A549 (cell line): ENCODE measurements at regions not wholly inside any gene's neighbourhood (a gene's known extent, or its start where the extent isn't known, plus 50 kb on each side); places are given as distances from the start of the nearest gene placed in this dataset.

Experiments used
- ATAC-seq, 2 experiments: fragments of 200-7000 bp in 1 of 2; fragments of >200 bp in 1 of 2; cut with Nextera tagmentation in 1 of 2; cut with Tn5 transposase in 1 of 2; 3 replicates each; pipeline versions ENCODE4 v1.8.0 to v1.9.1; 2018 to 2020; ENCODE audit warnings: mild to moderate bottlenecking in 1 of 2, moderate library complexity in 1 of 2
- CTCF ChIA-PET: fragments of 300-600 bp; sonication (Branson Sonifier 250); formaldehyde crosslinking; extraction: SDS; loops from one replicate; lab custom pipeline; 2021; ENCODE audit warnings: antibody characterized with exemption, inconsistent platforms; lab: Yijun Ruan, JAX
- POLR2A ChIA-PET: fragments of 350-600 bp; formaldehyde crosslinking; extraction: SDS; loops from one replicate; lab custom pipeline; 2021; ENCODE audit warnings: antibody characterized with exemption, inconsistent platforms; lab: Yijun Ruan, JAX
- DNase-seq, 2 experiments: peaks; one replicate each; pipeline versions ENCODE4 v3.0.0 to v3.0.0-alpha.2; 2011 to 2016; ENCODE audit warnings: low read depth in 1 of 2, low spot score in 1 of 2
- FAIRE-seq: peaks from 2 replicates; lab custom pipeline; 2011; peaks lifted over from hg19 to GRCh38; lab: Jason Lieb, UNC
- H3K27ac ChIP-seq, 2 experiments: fragments of >200 bp; sonication (Bioruptor Twin); formaldehyde crosslinking; 3 replicates each; pipeline ENCODE4 v1.5.1; 2016 to 2017
- H3K4me1 ChIP-seq: fragments of >200 bp; sonication (Bioruptor Twin); formaldehyde crosslinking; 3 replicates; pipeline ENCODE4 v1.6.1; 2016
- H3K4me2 ChIP-seq: fragments of >200 bp; sonication (Bioruptor Twin); formaldehyde crosslinking; 3 replicates; pipeline ENCODE4 v1.6.1; 2016
- H3K4me3 ChIP-seq: fragments of >200 bp; sonication (Bioruptor Twin); formaldehyde crosslinking; 3 replicates; pipeline ENCODE4 v1.5.1; 2016
- H3K9me3 ChIP-seq: fragments of >200 bp; sonication (Bioruptor Twin); formaldehyde crosslinking; 3 replicates; pipeline ENCODE4 v1.6.1; 2016
- BHLHE40 ChIP-seq: IDR thresholded peaks from 2 replicates; pipeline ENCODE4 v1.6.1; 2012; ENCODE audit warnings: low read depth, low read length, inconsistent platforms
- CBX8 ChIP-seq: fragments of 200-600 bp; sonication (generic); IDR thresholded peaks from 2 replicates; pipeline ENCODE4 v1.6.1; 2016
- CEBPB ChIP-seq, 2 experiments: fragments of >200 bp in 1 of 2; sonication (Bioruptor Twin) in 1 of 2; formaldehyde crosslinking in 1 of 2; IDR thresholded peaks; 2 replicates each; pipeline ENCODE4 v1.6.1; 2012 to 2016
- CHD2 ChIP-seq: fragments of 150-350 bp; IDR thresholded peaks from 2 replicates; pipeline ENCODE4 v1.6.1; 2014; ENCODE audit warnings: low read length; ENCODE audit not compliant: partially characterized antibody
- CHD4 ChIP-seq: fragments of 200-600 bp; sonication (generic); IDR thresholded peaks from 2 replicates; pipeline ENCODE4 v1.6.1; 2016; ENCODE audit warnings: antibody characterized with exemption, mild to moderate bottlenecking, borderline replicate concordance
- EHF ChIP-seq: fragments of 250-450 bp; sonication (Bioruptor Pico); IDR thresholded peaks from 2 replicates; pipeline ENCODE4 v1.5.0; 2020; ENCODE audit warnings: mild to moderate bottlenecking
- EHMT2 ChIP-seq: fragments of 200-600 bp; sonication (generic); IDR thresholded peaks from 2 replicates; pipeline ENCODE4 v1.6.1; 2016; ENCODE audit warnings: antibody characterized with exemption, low read depth, mild to moderate bottlenecking, moderate library complexity
- ESRRA ChIP-seq: fragments of 150-350 bp; IDR thresholded peaks from 2 replicates; pipeline ENCODE4 v1.6.1; 2014; ENCODE audit warnings: mild to moderate bottlenecking, low read length, borderline replicate concordance
- FOSB ChIP-seq: fragments of 250-450 bp; sonication (Bioruptor Pico); IDR thresholded peaks from 2 replicates; pipeline ENCODE4 v1.5.0; 2020; ENCODE audit warnings: mild to moderate bottlenecking, moderate library complexity
- FOXS1 ChIP-seq: fragments of 250-450 bp; sonication (Bioruptor Pico); IDR thresholded peaks from 2 replicates; pipeline ENCODE4 v1.5.0; 2020; ENCODE audit warnings: mild to moderate bottlenecking, moderate library complexity
- GATA3 ChIP-seq: IDR thresholded peaks from 2 replicates; pipeline ENCODE4 v1.6.1; 2012; ENCODE audit warnings: borderline replicate concordance
- HDAC2 ChIP-seq: fragments of 200-600 bp; sonication (generic); IDR thresholded peaks from 2 replicates; pipeline ENCODE4 v1.6.1; 2016
- HOXA7 ChIP-seq: fragments of 250-450 bp; sonication (Bioruptor Pico); IDR thresholded peaks from 2 replicates; pipeline ENCODE4 v1.5.0; 2020; ENCODE audit warnings: mild to moderate bottlenecking, moderate library complexity
- HOXB5 ChIP-seq: fragments of 250-450 bp; sonication (Bioruptor Pico); IDR thresholded peaks from 2 replicates; pipeline ENCODE4 v1.5.0; 2020; ENCODE audit warnings: mild to moderate bottlenecking, moderate library complexity
- JUN ChIP-seq, 2 experiments: fragments of >200 bp; sonication (Bioruptor Twin); formaldehyde crosslinking; IDR thresholded peaks; 2 replicates in 1 of 2; 3 replicates in 1 of 2; pipeline ENCODE4 v1.6.1; 2016 to 2017
- JUNB ChIP-seq: fragments of >200 bp; sonication (Bioruptor Twin); formaldehyde crosslinking; IDR thresholded peaks from 2 replicates; pipeline ENCODE4 v1.6.1; 2016
- MAZ ChIP-seq: fragments of 150-350 bp; IDR thresholded peaks from 2 replicates; pipeline ENCODE4 v1.6.1; 2014; ENCODE audit warnings: antibody characterized with exemption, low read depth, low read length, borderline replicate concordance
- NFE2L2 ChIP-seq: fragments of 150-350 bp; conservative IDR thresholded peaks from 2 replicates; pipeline ENCODE4 v1.6.1; 2014; ENCODE audit warnings: low read length
- SMC3 ChIP-seq: fragments of >200 bp; sonication (Bioruptor Twin); formaldehyde crosslinking; IDR thresholded peaks from 3 replicates; pipeline ENCODE4 v1.6.1; 2018; ENCODE audit warnings: inconsistent platforms
- ZSCAN20 ChIP-seq: fragments of 250-450 bp; sonication (Bioruptor Pico); IDR thresholded peaks from 2 replicates; pipeline ENCODE4 v1.8.0; 2022; ENCODE audit warnings: mild to moderate bottlenecking, moderate library complexity
- WGBS: methylation state at CpG from one replicate; pipeline ENCODE4 v1.1.6; 2017; ENCODE audit errors: missing lambda C conversion rate; 5-methylcytosine and 5-hydroxymethylcytosine counted together
- TF ChIP-seq, protein P1 (sequence below): fragments of 450-650 bp; IDR thresholded peaks from 2 replicates; pipeline ENCODE4 v1.6.1; 2014; ENCODE audit warnings: antibody characterized with exemption
- TF ChIP-seq, protein P2 (sequence below): IDR thresholded peaks from 2 replicates; pipeline ENCODE4 v1.6.1; 2012
- TF ChIP-seq, protein P3 (sequence below): fragments of >200 bp; sonication (Bioruptor Twin); formaldehyde crosslinking; IDR thresholded peaks from 2 replicates; pipeline ENCODE4 v1.6.1; 2016
- TF ChIP-seq, protein P4 (sequence below): fragments of 250-450 bp; sonication (Bioruptor Pico); IDR thresholded peaks from 2 replicates; pipeline ENCODE4 v1.5.0; 2020; ENCODE audit warnings: low read depth, mild to moderate bottlenecking, moderate library complexity

DNA sequence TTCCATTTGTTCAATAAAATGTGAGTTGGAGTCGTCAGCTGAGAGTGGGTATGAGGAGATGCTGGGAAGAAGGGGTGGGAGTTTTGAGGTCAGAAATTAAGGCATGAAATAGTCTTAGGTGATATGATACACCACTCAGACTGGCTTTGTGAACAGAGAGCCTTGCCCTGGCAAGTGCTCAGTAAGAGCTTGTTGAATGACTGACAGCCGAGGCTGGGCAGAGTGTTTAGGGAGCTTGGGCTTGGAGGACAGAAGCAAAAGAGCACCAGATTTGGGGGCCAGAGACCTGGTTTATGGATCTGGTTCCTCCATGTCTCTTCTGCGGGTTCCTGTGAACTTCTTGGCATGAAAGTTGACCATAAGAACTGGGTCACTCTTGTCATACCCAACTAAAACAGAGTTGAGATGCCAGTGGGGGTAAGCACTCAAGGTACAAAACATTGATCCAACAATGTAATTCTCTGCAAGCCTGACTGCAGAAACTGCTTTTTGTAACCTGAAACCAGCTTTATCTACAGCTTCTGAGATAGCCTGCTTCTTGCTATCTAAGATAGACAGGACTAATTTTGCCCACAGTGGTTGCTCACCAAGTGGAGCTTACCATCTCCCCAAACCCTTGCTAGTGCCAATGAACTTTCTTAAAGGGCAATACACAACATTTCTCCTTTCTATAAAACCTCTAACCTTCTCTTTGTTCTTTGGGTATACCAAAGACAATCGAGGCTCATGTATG is 126.4 kb downstream of the TENT5C start:
- Histone ChIP-seq H3K4me3 (no peak overlapping the region), H3K27ac (no peak overlapping the region), H3K4me1 (no peaks in the 10 kb centered on the region), H3K9me3 (0 out of 3 replicates have a peak, but pooled peaks cover 2% of the 10 kb centered on the region), H3K4me2 (no peak overlapping the region)
- TF ChIP-seq MAZ (no peak), HOXB5 (CRISPR knock-in tag) (no peak), EHF (CRISPR knock-in tag) (no peak), CHD2 (no peak), BHLHE40 (no peak), NFE2L2 (no peak), ESRRA (no peak), EHMT2 (no peak), FOSB (CRISPR knock-in tag) (no peak), JUNB (no peak), JUN (IDR thresholded peaks at IDR 0.05) (no peak), HOXA7 (CRISPR knock-in tag) (no peak), FOXS1 (CRISPR knock-in tag) (no peak), SMC3 (no peak)
- TF ChIP-seq, protein P1, sequence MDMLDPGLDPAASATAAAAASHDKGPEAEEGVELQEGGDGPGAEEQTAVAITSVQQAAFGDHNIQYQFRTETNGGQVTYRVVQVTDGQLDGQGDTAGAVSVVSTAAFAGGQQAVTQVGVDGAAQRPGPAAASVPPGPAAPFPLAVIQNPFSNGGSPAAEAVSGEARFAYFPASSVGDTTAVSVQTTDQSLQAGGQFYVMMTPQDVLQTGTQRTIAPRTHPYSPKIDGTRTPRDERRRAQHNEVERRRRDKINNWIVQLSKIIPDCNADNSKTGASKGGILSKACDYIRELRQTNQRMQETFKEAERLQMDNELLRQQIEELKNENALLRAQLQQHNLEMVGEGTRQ = no peak
- TF ChIP-seq, protein P2, sequence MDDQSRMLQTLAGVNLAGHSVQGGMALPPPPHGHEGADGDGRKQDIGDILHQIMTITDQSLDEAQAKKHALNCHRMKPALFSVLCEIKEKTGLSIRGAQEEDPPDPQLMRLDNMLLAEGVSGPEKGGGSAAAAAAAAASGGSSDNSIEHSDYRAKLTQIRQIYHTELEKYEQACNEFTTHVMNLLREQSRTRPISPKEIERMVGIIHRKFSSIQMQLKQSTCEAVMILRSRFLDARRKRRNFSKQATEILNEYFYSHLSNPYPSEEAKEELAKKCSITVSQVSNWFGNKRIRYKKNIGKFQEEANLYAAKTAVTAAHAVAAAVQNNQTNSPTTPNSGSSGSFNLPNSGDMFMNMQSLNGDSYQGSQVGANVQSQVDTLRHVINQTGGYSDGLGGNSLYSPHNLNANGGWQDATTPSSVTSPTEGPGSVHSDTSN = no peak
- TF ChIP-seq, protein P3, sequence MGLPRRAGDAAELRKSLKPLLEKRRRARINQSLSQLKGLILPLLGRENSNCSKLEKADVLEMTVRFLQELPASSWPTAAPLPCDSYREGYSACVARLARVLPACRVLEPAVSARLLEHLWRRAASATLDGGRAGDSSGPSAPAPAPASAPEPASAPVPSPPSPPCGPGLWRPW = no peak
- TF ChIP-seq, protein P4, sequence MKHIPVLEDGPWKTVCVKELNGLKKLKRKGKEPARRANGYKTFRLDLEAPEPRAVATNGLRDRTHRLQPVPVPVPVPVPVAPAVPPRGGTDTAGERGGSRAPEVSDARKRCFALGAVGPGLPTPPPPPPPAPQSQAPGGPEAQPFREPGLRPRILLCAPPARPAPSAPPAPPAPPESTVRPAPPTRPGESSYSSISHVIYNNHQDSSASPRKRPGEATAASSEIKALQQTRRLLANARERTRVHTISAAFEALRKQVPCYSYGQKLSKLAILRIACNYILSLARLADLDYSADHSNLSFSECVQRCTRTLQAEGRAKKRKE = no peak
- no peak for ATAC-seq
- ChIA-PET POLR2A (no interaction called here), CTCF (interaction anchor here (2.1 to 2.9 kb wide), 2 partner anchors 22 to 26 kb away, joined by 7 to 8 read pairs; no protein-coding TSS in a partner anchor)
- no peak for FAIRE-seq
- WGBS = 31% methylated on average over 4 of the region's 4 CpGs
- DNase-seq = no peak

DNA sequence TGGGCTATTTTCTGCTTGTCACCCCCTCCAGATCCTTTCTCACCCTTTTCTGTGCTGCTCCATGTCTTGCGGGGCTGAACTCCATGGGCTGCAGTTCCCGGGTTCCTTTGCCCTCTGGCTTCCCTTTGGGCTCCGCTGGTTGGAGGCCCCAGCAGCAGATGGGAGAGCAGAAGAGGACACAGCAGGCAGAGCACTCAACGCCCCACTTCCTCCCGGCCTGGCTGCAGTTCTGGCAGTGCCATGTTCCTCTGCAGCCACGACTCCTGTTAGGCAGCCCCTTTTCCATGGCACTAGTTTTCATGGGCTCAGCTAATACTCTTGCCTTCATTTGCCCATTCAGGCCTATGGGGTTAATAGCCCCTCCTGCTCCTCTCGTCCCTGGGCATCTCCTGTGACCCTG is 127.1 kb downstream of the TENT5C start:
- 0 out of 3 replicates have a peak, but pooled peaks cover 1% of the 10 kb centered on the region for H3K9me3 ChIP-seq
- no peak for ATAC-seq
- no peaks in the 10 kb centered on the region for H3K4me1 ChIP-seq
- TF ChIP-seq, protein P4 = no peak
- no peak for TF ChIP-seq CHD4
- no peak for TF ChIP-seq CBX8
- TF ChIP-seq EHF (CRISPR knock-in tag) = no peak
- TF ChIP-seq ZSCAN20 (CRISPR knock-in tag) = no peak
- TF ChIP-seq CEBPB (IDR thresholded peaks at IDR 0.05) = no peak
- TF ChIP-seq MAZ = no peak
- TF ChIP-seq JUNB = no peak
- TF ChIP-seq GATA3 = no peak
- TF ChIP-seq SMC3 = no peak
- no peak for TF ChIP-seq HDAC2
- TF ChIP-seq, all 56 proteins: peak for 0
- Histone ChIP-seq H3K4me2 (no peak overlapping the region), H3K4me3 (no peak overlapping the region), H3K27ac (no peak overlapping the region)
- ChIA-PET CTCF (interaction anchor here (2.1 to 2.9 kb wide), 2 partner anchors 21 to 25 kb away, joined by 7 to 8 read pairs; no protein-coding TSS in a partner anchor), POLR2A (no interaction called here)
- DNase-seq (no peak), FAIRE-seq (no peak)
- WGBS = 61% methylated on average over 6 of the region's 7 CpGs
